OCI-LY1 (cell line): ENCODE measurements at regions not wholly inside any gene's neighbourhood (a gene's known extent, or its start where the extent isn't known, plus 50 kb on each side); places are given as distances from the start of the nearest gene placed in this dataset.

Experiments used
- H2AFZ ChIP-seq: fragments of 200-600 bp; sonication (generic), shearing (Covaris generic); 2 replicates; pipeline ENCODE4 v1.6.0; 2014; ENCODE audit warnings: antibody characterized with exemption, mild to moderate bottlenecking, low read length
- H3F3A ChIP-seq: fragments of 200-600 bp; sonication (generic), shearing (Covaris generic); 2 replicates; pipeline ENCODE4 v1.6.0; 2014; ENCODE audit warnings: mild to moderate bottlenecking, antibody characterized with exemption, low read length, moderate library complexity; ENCODE audit not compliant: insufficient read depth
- H3K27ac ChIP-seq: fragments of 200-600 bp; sonication (generic); 2 replicates; pipeline ENCODE4 v1.5.1; 2014; ENCODE audit warnings: low read length, mixed run types, mild to moderate bottlenecking, low read depth; ENCODE audit not compliant: poor library complexity, severe bottlenecking
- H3K27me3 ChIP-seq: fragments of 200-600 bp; sonication (generic); 2 replicates; pipeline ENCODE4 v1.6.0; 2014; ENCODE audit warnings: antibody characterized with exemption, mild to moderate bottlenecking, low read length, moderate library complexity; ENCODE audit not compliant: insufficient read depth
- H3K36me3 ChIP-seq: fragments of 200-600 bp; sonication (generic); 2 replicates; pipeline ENCODE4 v1.6.1; 2014; ENCODE audit warnings: mild to moderate bottlenecking, antibody characterized with exemption, low read length, moderate library complexity, mixed read lengths; ENCODE audit not compliant: insufficient read depth
- H3K4me1 ChIP-seq: fragments of 200-600 bp; sonication (generic); 2 replicates; pipeline ENCODE4 v1.5.1; 2014; ENCODE audit warnings: mild to moderate bottlenecking, low read length, moderate library complexity; ENCODE audit not compliant: insufficient read depth, severe bottlenecking
- H3K4me2 ChIP-seq: fragments of 200-600 bp; sonication (generic), shearing (Covaris generic); 2 replicates; pipeline ENCODE4 v1.6.1; 2014; ENCODE audit warnings: low read length
- H3K4me3 ChIP-seq: fragments of 200-600 bp; sonication (generic); 2 replicates; pipeline ENCODE4 v1.5.1; 2014; ENCODE audit warnings: low read length, low read depth, mild to moderate bottlenecking, mixed read lengths; ENCODE audit not compliant: poor library complexity, severe bottlenecking
- H3K79me2 ChIP-seq: fragments of 200-600 bp; shearing (Covaris generic); 2 replicates; pipeline ENCODE4 v1.6.1; 2016; ENCODE audit warnings: mixed run types, low read length, mixed read lengths; ENCODE audit not compliant: insufficient read depth
- H3K9ac ChIP-seq: fragments of 200-600 bp; sonication (generic), shearing (Covaris generic); 2 replicates; pipeline ENCODE4 v1.6.1; 2014; ENCODE audit warnings: mild to moderate bottlenecking, low read length, mixed read lengths
- H3K9me2 ChIP-seq: fragments of 200-600 bp; sonication (generic), shearing (Covaris generic); 2 replicates; pipeline ENCODE4 v1.6.1; 2014; ENCODE audit warnings: low read depth, mild to moderate bottlenecking, low read length, mixed read lengths
- H3K9me3 ChIP-seq: fragments of 200-600 bp; shearing (Covaris generic); 2 replicates; pipeline ENCODE4 v1.6.1; 2014; ENCODE audit warnings: low read length, mixed read lengths
- H4K20me1 ChIP-seq: fragments of 200-600 bp; sonication (generic), shearing (Covaris generic); 2 replicates; pipeline ENCODE4 v1.6.0; 2016; ENCODE audit warnings: mild to moderate bottlenecking, low read length; ENCODE audit not compliant: insufficient read depth
- CTCF ChIP-seq: fragments of 200-600 bp; sonication (generic), shearing (Covaris generic); IDR thresholded peaks from 2 replicates; pipeline ENCODE4 v1.5.1; 2017; ENCODE audit warnings: mild to moderate bottlenecking, antibody characterized with exemption, low read length, moderate library complexity, mixed read lengths
- EZH2 ChIP-seq: fragments of 200-600 bp; sonication (generic), shearing (Covaris generic); IDR thresholded peaks from 2 replicates; pipeline ENCODE4 v1.8.0; 2017; ENCODE audit warnings: borderline replicate concordance, mixed run types, mild to moderate bottlenecking, antibody characterized with exemption, low read length, moderate library complexity, mixed read lengths

DNA sequence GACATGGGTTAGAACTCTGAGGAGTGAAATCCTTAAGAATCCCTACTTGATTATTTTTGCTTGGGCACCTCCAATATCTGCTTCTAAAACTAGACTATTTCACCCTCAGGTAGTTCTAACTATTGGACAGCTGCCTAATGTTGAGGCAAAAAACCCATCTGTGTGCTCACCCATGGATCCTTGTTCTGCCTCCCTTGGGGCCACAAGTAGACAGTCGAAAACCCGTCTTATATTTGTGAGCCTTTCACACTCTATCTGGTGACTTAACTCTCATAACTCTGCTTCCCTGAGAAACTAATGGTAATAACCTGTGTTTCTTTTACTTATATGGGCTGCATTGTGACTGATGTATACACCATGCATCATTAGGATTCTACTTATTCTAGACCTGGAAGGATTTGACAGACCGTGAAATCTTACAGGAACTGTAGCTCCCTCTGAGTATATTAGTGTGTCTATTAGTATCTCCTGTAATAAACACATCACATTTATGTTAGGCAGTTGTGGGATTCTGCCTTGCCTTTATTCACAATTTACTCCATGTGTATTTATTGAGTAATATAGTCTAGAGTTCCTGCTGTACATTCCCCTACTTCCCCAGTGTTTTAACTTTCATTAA lies 94.6 kb upstream of the SGCD start:
- no peaks in the 10 kb centered on the region for H3K4me1 ChIP-seq
- no peak overlapping the region for H3K4me2 ChIP-seq
- H3K4me3 ChIP-seq: no peak overlapping the region
- H3K9me2 ChIP-seq: no peaks in the 10 kb centered on the region
- no peaks in the 10 kb centered on the region for H3K9me3 ChIP-seq
- no peaks in the 10 kb centered on the region for H3K36me3 ChIP-seq
- H3F3A ChIP-seq: no peaks in the 10 kb centered on the region
- H4K20me1 ChIP-seq: no peaks in the 10 kb centered on the region
- TF ChIP-seq CTCF (no peak), EZH2 (no peak)
- no peak overlapping the region for H3K9ac ChIP-seq
- H2AFZ ChIP-seq: no peak overlapping the region
- H3K79me2 ChIP-seq: no peaks in the 10 kb centered on the region
- H3K27ac ChIP-seq: no peak overlapping the region
- no peaks in the 10 kb centered on the region for H3K27me3 ChIP-seq

DNA sequence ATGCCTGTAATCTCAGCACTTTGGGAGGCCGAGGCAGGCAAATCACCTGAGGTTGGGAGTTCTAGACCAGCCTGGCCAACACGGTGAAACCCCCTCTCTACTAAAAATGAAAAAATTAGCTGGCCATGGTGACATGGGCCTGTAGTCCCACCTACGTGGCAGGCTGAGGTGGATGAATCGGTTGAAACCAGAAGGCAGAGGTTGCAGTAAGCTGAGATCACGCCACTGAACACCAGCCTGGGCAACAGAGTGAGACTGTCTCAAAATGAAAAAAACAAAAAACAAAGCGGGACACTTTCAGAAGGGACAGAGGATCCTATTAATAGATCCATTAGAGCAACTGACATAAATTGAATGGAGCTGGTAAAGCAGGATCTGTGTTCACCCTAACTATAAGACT lies 89.6 kb upstream of the SGCD start:
- Histone ChIP-seq H3K79me2 (no peaks in the 10 kb centered on the region), H3F3A (no peaks in the 10 kb centered on the region), H3K27me3 (no peaks in the 10 kb centered on the region), H3K27ac (no peak overlapping the region), H3K4me3 (no peak overlapping the region), H3K9me2 (no peaks in the 10 kb centered on the region), H2AFZ (no peak overlapping the region), H3K4me1 (no peaks in the 10 kb centered on the region), H3K9ac (no peak overlapping the region), H3K36me3 (no peaks in the 10 kb centered on the region), H3K9me3 (no peaks in the 10 kb centered on the region), H4K20me1 (no peaks in the 10 kb centered on the region), H3K4me2 (no peak overlapping the region)
- TF ChIP-seq CTCF: no peak
- TF ChIP-seq EZH2: no peak

GRCh38 chr5:156239800-156240199 lies 87.2 kb upstream of the SGCD start:
- H3K27me3 ChIP-seq: no peaks in the 10 kb centered on the region
- H3K4me3 ChIP-seq: no peak overlapping the region
- no peaks in the 10 kb centered on the region for H3K9me2 ChIP-seq
- no peaks in the 10 kb centered on the region for H3F3A ChIP-seq
- H3K4me2 ChIP-seq: no peak overlapping the region
- H4K20me1 ChIP-seq: no peaks in the 10 kb centered on the region
- no peak overlapping the region for H3K27ac ChIP-seq
- H3K9me3 ChIP-seq: no peaks in the 10 kb centered on the region
- no peaks in the 10 kb centered on the region for H3K36me3 ChIP-seq
- H3K9ac ChIP-seq: no peak overlapping the region
- no peak overlapping the region for H2AFZ ChIP-seq
- no peaks in the 10 kb centered on the region for H3K79me2 ChIP-seq
- H3K4me1 ChIP-seq: no peaks in the 10 kb centered on the region
- TF ChIP-seq EZH2 (no peak), CTCF (no peak)
